ENCODE measurements at regions not wholly inside any gene's neighbourhood (a gene's known extent, or its start where the extent isn't known, plus 50 kb on each side); places are given as distances from the start of the nearest gene placed in this dataset.

DNA sequence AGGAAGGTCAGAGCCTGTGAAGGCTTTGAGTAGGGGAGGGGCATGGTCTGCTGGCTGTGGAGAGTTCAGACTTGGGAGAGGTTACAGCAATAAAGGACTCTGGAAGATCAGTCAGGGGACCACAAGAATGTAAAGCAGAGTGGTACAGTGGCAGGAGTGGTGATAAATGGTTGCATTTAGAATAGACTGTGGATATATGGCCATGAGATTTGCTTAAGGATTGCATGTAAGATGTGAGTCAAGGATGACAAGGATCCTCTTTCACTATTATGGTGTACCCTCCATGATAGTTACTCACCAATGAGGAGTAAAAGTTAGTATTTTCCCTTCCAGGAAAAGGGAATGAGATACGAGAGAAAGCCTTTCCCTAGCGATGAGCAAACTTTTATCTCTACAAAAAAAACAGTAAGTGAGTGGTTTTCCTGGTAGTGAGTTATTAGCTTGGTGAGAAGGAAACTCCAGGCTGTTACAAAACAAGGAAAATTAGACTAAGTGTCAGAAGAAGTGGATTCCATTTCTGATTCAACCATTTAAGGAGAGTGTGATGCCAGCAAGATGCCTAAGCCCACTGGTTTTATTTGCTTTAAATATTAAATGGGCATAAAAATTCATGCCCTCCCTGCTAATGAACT lies 818.0 kb upstream of the ACVR2A start:
- Histone ChIP-seq H3K27me3 (ENCODE audit: control insufficient read depth, insufficient read depth, low read length) (no peaks in the 10 kb centered on the region), H3K9me3 (ENCODE audit: control insufficient read depth, insufficient read depth, low read depth, low read length) (no peaks in the 10 kb centered on the region), H3K4me1 (ENCODE audit: control insufficient read depth, insufficient read depth, low read length) (no peaks in the 10 kb centered on the region), H3K36me3 (ENCODE audit: control insufficient read depth, insufficient read depth, low read length) (no peaks in the 10 kb centered on the region), H3K4me3 (ENCODE audit: low read depth in 2 of 2, low read length in 2 of 2) (no peak overlapping the region), H3K27ac (ENCODE audit: low read length) (no peak overlapping the region)
- DNase-seq (ENCODE audit: low read depth, low spot score) (no peak), ATAC-seq (no peak)
- POLR2A ChIA-PET, result no interaction called here
- intact Hi-C loops (cut with micrococcal nuclease; ENCODE audit: unreplicated experiment) (no loop called here), in situ Hi-C loops (cut with HindIII; ENCODE audit: low pct_unique_long_range_greater_than_20kb, low sequenced_read_pairs) (no loop called here)
- no peak for TF ChIP-seq TCF7L2 (IDR thresholded peaks at IDR 0.05; ENCODE audit: low read depth, low read length)
- no peak for TF ChIP-seq SIN3A (IDR thresholded peaks at IDR 0.05; ENCODE audit: borderline replicate concordance, insufficient read depth, low read depth, low read length)
- no TSS peak for BruUV-seq (replicated peaks)
- CTCF ChIA-PET, result no interaction called here

DNA sequence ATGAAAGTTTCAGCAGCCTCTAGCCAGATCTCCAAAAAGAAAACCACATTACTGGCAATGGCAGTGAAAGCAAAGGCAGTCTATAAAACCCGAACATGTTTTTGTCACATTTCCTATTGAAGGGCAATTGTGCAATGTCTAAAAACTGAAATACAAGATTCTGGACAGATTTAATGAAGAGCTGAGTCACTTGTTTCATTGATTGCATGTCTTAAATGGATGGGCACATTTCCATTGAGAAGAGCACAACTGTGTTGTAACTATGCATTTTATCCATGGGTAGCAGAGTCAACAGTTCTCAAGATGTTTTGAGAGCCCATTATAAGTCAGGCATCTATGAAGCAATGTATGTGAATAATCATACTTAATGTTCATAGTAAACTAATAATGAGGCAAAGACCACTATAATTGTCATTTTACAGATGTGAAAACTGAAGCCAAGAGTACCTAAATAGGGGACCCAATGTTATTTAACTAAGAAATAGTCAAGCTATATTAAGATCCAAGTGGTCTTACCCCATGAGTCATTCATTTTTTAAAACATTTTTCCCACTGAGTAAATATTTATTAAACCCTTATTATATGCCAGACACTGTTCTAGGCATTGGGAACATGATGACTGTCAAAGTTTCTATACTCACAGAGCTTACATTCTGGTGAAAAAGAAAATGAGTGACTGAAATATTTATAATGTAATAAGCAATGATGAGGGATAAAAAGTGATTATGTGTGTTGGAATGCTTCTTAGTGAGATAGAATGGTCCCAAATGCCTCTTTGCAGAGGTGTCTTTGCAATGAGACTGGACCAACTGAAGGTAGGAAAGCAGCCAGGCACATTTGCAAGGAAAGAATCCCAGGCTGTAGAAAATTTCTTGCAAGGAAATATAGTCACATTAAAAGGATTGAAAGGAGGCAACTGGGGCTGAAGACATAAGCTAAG lies 818.9 kb upstream of the ACVR2A start:
- POLR2A ChIA-PET, result no interaction called here
- H3K9me3 ChIP-seq (ENCODE audit: control insufficient read depth, insufficient read depth, low read depth, low read length), result no peaks in the 10 kb centered on the region
- no peak for DNase-seq (ENCODE audit: low read depth, low spot score)
- in situ Hi-C loops (cut with HindIII; ENCODE audit: low pct_unique_long_range_greater_than_20kb, low sequenced_read_pairs) (no loop called here), intact Hi-C loops (cut with micrococcal nuclease; ENCODE audit: unreplicated experiment) (no loop called here)
- ATAC-seq, result no peak
- TF ChIP-seq, protein P1, sequence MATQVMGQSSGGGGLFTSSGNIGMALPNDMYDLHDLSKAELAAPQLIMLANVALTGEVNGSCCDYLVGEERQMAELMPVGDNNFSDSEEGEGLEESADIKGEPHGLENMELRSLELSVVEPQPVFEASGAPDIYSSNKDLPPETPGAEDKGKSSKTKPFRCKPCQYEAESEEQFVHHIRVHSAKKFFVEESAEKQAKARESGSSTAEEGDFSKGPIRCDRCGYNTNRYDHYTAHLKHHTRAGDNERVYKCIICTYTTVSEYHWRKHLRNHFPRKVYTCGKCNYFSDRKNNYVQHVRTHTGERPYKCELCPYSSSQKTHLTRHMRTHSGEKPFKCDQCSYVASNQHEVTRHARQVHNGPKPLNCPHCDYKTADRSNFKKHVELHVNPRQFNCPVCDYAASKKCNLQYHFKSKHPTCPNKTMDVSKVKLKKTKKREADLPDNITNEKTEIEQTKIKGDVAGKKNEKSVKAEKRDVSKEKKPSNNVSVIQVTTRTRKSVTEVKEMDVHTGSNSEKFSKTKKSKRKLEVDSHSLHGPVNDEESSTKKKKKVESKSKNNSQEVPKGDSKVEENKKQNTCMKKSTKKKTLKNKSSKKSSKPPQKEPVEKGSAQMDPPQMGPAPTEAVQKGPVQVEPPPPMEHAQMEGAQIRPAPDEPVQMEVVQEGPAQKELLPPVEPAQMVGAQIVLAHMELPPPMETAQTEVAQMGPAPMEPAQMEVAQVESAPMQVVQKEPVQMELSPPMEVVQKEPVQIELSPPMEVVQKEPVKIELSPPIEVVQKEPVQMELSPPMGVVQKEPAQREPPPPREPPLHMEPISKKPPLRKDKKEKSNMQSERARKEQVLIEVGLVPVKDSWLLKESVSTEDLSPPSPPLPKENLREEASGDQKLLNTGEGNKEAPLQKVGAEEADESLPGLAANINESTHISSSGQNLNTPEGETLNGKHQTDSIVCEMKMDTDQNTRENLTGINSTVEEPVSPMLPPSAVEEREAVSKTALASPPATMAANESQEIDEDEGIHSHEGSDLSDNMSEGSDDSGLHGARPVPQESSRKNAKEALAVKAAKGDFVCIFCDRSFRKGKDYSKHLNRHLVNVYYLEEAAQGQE (IDR thresholded peaks at IDR 0.05; ENCODE audit: insufficient read depth in 1 of 2, low read depth in 2 of 2, low read length in 1 of 2), result no peak
- TF ChIP-seq, protein P2, sequence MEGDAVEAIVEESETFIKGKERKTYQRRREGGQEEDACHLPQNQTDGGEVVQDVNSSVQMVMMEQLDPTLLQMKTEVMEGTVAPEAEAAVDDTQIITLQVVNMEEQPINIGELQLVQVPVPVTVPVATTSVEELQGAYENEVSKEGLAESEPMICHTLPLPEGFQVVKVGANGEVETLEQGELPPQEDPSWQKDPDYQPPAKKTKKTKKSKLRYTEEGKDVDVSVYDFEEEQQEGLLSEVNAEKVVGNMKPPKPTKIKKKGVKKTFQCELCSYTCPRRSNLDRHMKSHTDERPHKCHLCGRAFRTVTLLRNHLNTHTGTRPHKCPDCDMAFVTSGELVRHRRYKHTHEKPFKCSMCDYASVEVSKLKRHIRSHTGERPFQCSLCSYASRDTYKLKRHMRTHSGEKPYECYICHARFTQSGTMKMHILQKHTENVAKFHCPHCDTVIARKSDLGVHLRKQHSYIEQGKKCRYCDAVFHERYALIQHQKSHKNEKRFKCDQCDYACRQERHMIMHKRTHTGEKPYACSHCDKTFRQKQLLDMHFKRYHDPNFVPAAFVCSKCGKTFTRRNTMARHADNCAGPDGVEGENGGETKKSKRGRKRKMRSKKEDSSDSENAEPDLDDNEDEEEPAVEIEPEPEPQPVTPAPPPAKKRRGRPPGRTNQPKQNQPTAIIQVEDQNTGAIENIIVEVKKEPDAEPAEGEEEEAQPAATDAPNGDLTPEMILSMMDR (IDR thresholded peaks at IDR 0.05), result no peak
- TF ChIP-seq TCF7L2 (IDR thresholded peaks at IDR 0.05; ENCODE audit: low read depth, low read length) (no peak), SIN3A (IDR thresholded peaks at IDR 0.05; ENCODE audit: borderline replicate concordance, insufficient read depth, low read depth, low read length) (no peak), POLR2AphosphoS5 (IDR thresholded peaks at IDR 0.05; ENCODE audit: low read depth, low read length) (no peak)
- H3K27ac ChIP-seq (ENCODE audit: low read length), result no peak overlapping the region
- no peaks in the 10 kb centered on the region for H3K36me3 ChIP-seq (ENCODE audit: control insufficient read depth, insufficient read depth, low read length)
- CTCF ChIA-PET, result no interaction called here
- no peaks in the 10 kb centered on the region for H3K27me3 ChIP-seq (ENCODE audit: control insufficient read depth, insufficient read depth, low read length)
- H3K4me1 ChIP-seq (ENCODE audit: control insufficient read depth, insufficient read depth, low read length), result no peaks in the 10 kb centered on the region
- no TSS peak for BruUV-seq (replicated peaks)
- H3K4me3 ChIP-seq (ENCODE audit: low read depth in 2 of 2, low read length in 2 of 2), result no peak overlapping the region

DNA sequence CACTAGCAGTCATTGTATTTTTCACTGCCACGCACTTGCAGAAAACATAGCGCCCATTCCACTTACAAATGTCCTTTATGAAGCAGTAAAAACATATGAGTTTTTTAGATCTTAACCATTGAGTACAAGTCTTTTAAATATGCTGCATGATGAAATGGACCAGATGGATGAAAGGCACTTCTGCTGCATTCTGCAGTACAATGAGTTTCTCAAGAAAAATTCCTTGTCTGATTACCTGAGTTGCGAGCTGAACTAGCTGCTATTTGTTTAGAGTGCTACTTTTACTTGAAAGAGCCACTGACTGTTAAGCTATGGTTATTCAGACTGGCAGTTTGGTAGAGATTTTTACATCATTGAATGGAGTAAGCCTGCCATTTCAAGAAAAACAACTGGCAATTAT lies 825.5 kb upstream of the ACVR2A start:
- Histone ChIP-seq H3K9me3 (ENCODE audit: control insufficient read depth, insufficient read depth, low read depth, low read length) (no peaks in the 10 kb centered on the region), H3K27ac (ENCODE audit: low read length) (no peak overlapping the region), H3K4me3 (ENCODE audit: low read depth in 2 of 2, low read length in 2 of 2) (no peak overlapping the region), H3K4me1 (ENCODE audit: control insufficient read depth, insufficient read depth, low read length) (no peaks in the 10 kb centered on the region), H3K27me3 (ENCODE audit: control insufficient read depth, insufficient read depth, low read length) (no peaks in the 10 kb centered on the region), H3K36me3 (ENCODE audit: control insufficient read depth, insufficient read depth, low read length) (no peaks in the 10 kb centered on the region)
- no TSS peak for BruUV-seq (replicated peaks)
- CTCF ChIA-PET, result no interaction called here
- intact Hi-C loops (cut with micrococcal nuclease; ENCODE audit: unreplicated experiment), result no loop called here
- POLR2A ChIA-PET, result no interaction called here
- ATAC-seq (no peak), DNase-seq (ENCODE audit: low read depth, low spot score) (no peak)
- in situ Hi-C loops (cut with HindIII; ENCODE audit: low pct_unique_long_range_greater_than_20kb, low sequenced_read_pairs), result no loop called here
- TF ChIP-seq, protein P1 (IDR thresholded peaks at IDR 0.05; ENCODE audit: insufficient read depth in 1 of 2, low read depth in 2 of 2, low read length in 1 of 2), result no peak
- TF ChIP-seq POLR2AphosphoS5 (IDR thresholded peaks at IDR 0.05; ENCODE audit: low read depth, low read length), result no peak
- TF ChIP-seq, protein P2 (IDR thresholded peaks at IDR 0.05), result no peak
- no peak for TF ChIP-seq TCF7L2 (IDR thresholded peaks at IDR 0.05; ENCODE audit: low read depth, low read length)
- TF ChIP-seq SIN3A (IDR thresholded peaks at IDR 0.05; ENCODE audit: borderline replicate concordance, insufficient read depth, low read depth, low read length), result no peak
